HEK293 (cell line): ENCODE measurements at regions not wholly inside any gene's neighbourhood (a gene's known extent, or its start where the extent isn't known, plus 50 kb on each side); places are given as distances from the start of the nearest gene placed in this dataset.

Experiments used
- YY1 ChIP-seq: fragments of 450-650 bp; formaldehyde crosslinking; IDR thresholded peaks from 2 replicates; pipeline ENCODE4 v1.5.1; 2018; ENCODE audit warnings: missing biosample characterization, missing genetic modification characterization
- ZNF112 ChIP-seq: fragments of 450-650 bp; formaldehyde crosslinking; IDR thresholded peaks from 2 replicates; pipeline ENCODE4 v1.5.0; 2017; ENCODE audit warnings: missing biosample characterization, missing genetic modification characterization
- ZNF138 ChIP-seq: fragments of 450-650 bp; formaldehyde crosslinking; IDR thresholded peaks from 2 replicates; pipeline ENCODE4 v1.5.1; 2016; ENCODE audit warnings: missing biosample characterization, missing genetic modification characterization, borderline replicate concordance
- ZNF510 ChIP-seq: fragments of 450-650 bp; formaldehyde crosslinking; IDR thresholded peaks from 2 replicates; pipeline ENCODE4 v1.5.1; 2018; ENCODE audit warnings: mild to moderate bottlenecking, missing genetic modification characterization, missing biosample characterization; ENCODE audit not compliant: insufficient replicate concordance
- ZNF785 ChIP-seq: fragments of 450-650 bp; formaldehyde crosslinking; IDR thresholded peaks from 2 replicates; pipeline ENCODE4 v1.5.1; 2016; ENCODE audit warnings: missing biosample characterization, missing genetic modification characterization
- TF ChIP-seq, protein P1 (sequence below): fragments of 450-650 bp; formaldehyde crosslinking; IDR thresholded peaks from 2 replicates; pipeline ENCODE4 v1.5.1; 2016; ENCODE audit warnings: missing biosample characterization, missing genetic modification characterization, borderline replicate concordance

- TF ChIP-seq ZNF112 (no peak), ZNF138 (tag by site-specific recombination) (no peak), ZNF785 (tag by site-specific recombination) (no peak), ZNF510 (tag by site-specific recombination) (no peak), YY1 (no peak)
- TF ChIP-seq, protein P1, sequence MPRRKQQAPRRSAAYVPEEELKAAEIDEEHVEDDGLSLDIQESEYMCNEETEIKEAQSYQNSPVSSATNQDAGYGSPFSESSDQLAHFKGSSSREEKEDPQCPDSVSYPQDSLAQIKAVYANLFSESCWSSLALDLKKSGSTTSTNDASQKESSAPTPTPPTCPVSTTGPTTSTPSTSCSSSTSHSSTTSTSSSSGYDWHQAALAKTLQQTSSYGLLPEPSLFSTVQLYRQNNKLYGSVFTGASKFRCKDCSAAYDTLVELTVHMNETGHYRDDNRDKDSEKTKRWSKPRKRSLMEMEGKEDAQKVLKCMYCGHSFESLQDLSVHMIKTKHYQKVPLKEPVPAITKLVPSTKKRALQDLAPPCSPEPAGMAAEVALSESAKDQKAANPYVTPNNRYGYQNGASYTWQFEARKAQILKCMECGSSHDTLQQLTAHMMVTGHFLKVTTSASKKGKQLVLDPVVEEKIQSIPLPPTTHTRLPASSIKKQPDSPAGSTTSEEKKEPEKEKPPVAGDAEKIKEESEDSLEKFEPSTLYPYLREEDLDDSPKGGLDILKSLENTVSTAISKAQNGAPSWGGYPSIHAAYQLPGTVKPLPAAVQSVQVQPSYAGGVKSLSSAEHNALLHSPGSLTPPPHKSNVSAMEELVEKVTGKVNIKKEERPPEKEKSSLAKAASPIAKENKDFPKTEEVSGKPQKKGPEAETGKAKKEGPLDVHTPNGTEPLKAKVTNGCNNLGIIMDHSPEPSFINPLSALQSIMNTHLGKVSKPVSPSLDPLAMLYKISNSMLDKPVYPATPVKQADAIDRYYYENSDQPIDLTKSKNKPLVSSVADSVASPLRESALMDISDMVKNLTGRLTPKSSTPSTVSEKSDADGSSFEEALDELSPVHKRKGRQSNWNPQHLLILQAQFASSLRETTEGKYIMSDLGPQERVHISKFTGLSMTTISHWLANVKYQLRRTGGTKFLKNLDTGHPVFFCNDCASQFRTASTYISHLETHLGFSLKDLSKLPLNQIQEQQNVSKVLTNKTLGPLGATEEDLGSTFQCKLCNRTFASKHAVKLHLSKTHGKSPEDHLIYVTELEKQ (tag by site-specific recombination) = peak; percentile 28; the same call in 1 of the 2 replicates
These were observed 603.5 kb upstream of the CITED2 start for GRCh38 chr6:139977887-139978332.
